ENCODE measurements at regions not wholly inside any gene's neighbourhood (a gene's known extent, or its start where the extent isn't known, plus 50 kb on each side); places are given as distances from the start of the nearest gene placed in this dataset.
A peak's percentile ranks its signal among the peaks of the same experiment; 100 is the strongest.
"Not testable (repeated sequence)": the region's sequence is repeated elsewhere in the genome, so short reads cannot be mapped to it uniquely, and the experiment has no call there.

- no peak for TF ChIP-seq CTCF (IDR thresholded peaks at IDR 0.05; ENCODE audit: insufficient read depth, low read depth, low read length, missing control alignments)
- DNase-seq (ENCODE audit: low read depth) = peak; percentile 17
- H3K4me3 ChIP-seq (ENCODE audit: low read length) = no peak overlapping the region
These were observed 331.3 kb upstream of the CCNG1 start for GRCh38 chr5:163106098-163106497.

- DNase-seq (ENCODE audit: low read depth) = no peak
- TF ChIP-seq CTCF (IDR thresholded peaks at IDR 0.05; ENCODE audit: insufficient read depth, low read depth, low read length, missing control alignments) = no peak
- H3K4me3 ChIP-seq (ENCODE audit: low read length) = no peak overlapping the region
These were observed 329.0 kb upstream of the CCNG1 start for GRCh38 chr5:163108351-163108750.

- no peak for DNase-seq (ENCODE audit: low read depth)
- H3K4me3 ChIP-seq (ENCODE audit: low read length) = no peak overlapping the region
- TF ChIP-seq CTCF (IDR thresholded peaks at IDR 0.05; ENCODE audit: insufficient read depth, low read depth, low read length, missing control alignments) = no peak
These were observed 322.4 kb upstream of the CCNG1 start for GRCh38 chr5:163115011-163115410.

- H3K4me3 ChIP-seq (ENCODE audit: low read length); DNase-seq (ENCODE audit: low read depth): not testable (repeated sequence)
These were observed 320.8 kb upstream of the CCNG1 start for GRCh38 chr5:163116618-163117017.

- TF ChIP-seq CTCF (IDR thresholded peaks at IDR 0.05; ENCODE audit: insufficient read depth, low read depth, low read length, missing control alignments) = no peak
- H3K4me3 ChIP-seq (ENCODE audit: low read length) = no peak overlapping the region
- DNase-seq (ENCODE audit: low read depth) = no peak
These were observed 303.3 kb upstream of the CCNG1 start for GRCh38 chr5:163134061-163134460.

GRCh38 chr5:163135849-163136248 lies 301.5 kb upstream of the CCNG1 start:
- no peak for DNase-seq (ENCODE audit: low read depth)
- no peak for TF ChIP-seq CTCF (IDR thresholded peaks at IDR 0.05; ENCODE audit: insufficient read depth, low read depth, low read length, missing control alignments)
- H3K4me3 ChIP-seq (ENCODE audit: low read length) = no peak overlapping the region

- DNase-seq (ENCODE audit: low read depth) = no peak
- TF ChIP-seq CTCF (IDR thresholded peaks at IDR 0.05; ENCODE audit: insufficient read depth, low read depth, low read length, missing control alignments) = no peak
- H3K4me3 ChIP-seq (ENCODE audit: low read length) = no peak overlapping the region
These were observed 275.9 kb upstream of the CCNG1 start for GRCh38 chr5:163161512-163161911.

- H3K4me3 ChIP-seq (ENCODE audit: low read length) = no peak overlapping the region
- no peak for DNase-seq (ENCODE audit: low read depth)
- TF ChIP-seq CTCF (IDR thresholded peaks at IDR 0.05; ENCODE audit: insufficient read depth, low read depth, low read length, missing control alignments) = no peak
These were observed 274.8 kb upstream of the CCNG1 start for GRCh38 chr5:163162645-163163044.

Data from epithelial cell of esophagus (primary cell).